GM12891 (cell line): ENCODE measurements at regions not wholly inside any gene's neighbourhood (a gene's known extent, or its start where the extent isn't known, plus 50 kb on each side); places are given as distances from the start of the nearest gene placed in this dataset.

Experiments
- DNase-seq: peaks from one replicate; pipeline ENCODE4 v3.0.0; 2011; ENCODE audit warnings: low spot score; ENCODE audit not compliant: insufficient read length
- FAIRE-seq: peaks from 2 replicates; lab custom pipeline; 2011; peaks lifted over from hg19 to GRCh38; lab: Jason Lieb, UNC
- PAX5 ChIP-seq: IDR thresholded peaks from 2 replicates; pipeline ENCODE4 v1.6.1; 2011; ENCODE audit warnings: low read length, moderate library complexity, mild to moderate bottlenecking; ENCODE audit not compliant: insufficient read depth, severe bottlenecking
- POLR2A ChIP-seq: IDR thresholded peaks from 2 replicates; pipeline ENCODE4 v1.6.1; 2011; ENCODE audit warnings: low read depth, low read length, control low read depth
- POLR2AphosphoS5 ChIP-seq: IDR thresholded peaks from 2 replicates; pipeline ENCODE4 v1.6.1; 2011; ENCODE audit warnings: low read depth, low read length, control low read depth
- POU2F2 ChIP-seq: IDR thresholded peaks from 2 replicates; pipeline ENCODE4 v1.6.1; 2011; ENCODE audit warnings: low read depth, mild to moderate bottlenecking, control low read depth, low read length, moderate library complexity
- SPI1 ChIP-seq: IDR thresholded peaks from 2 replicates; pipeline ENCODE4 v1.6.1; 2011; ENCODE audit warnings: low read depth, low read length, control low read depth
- TAF1 ChIP-seq: IDR thresholded peaks from 2 replicates; pipeline ENCODE4 v1.6.1; 2011; ENCODE audit warnings: low read depth, low read length, control low read depth

- no peak for DNase-seq
- FAIRE-seq: no peak
- TF ChIP-seq SPI1: no peak
Observed at GRCh38 chr11:134509381-134510232, 97.6 kb upstream of the B3GAT1 start.

- no peak for FAIRE-seq
- TF ChIP-seq POU2F2 (no peak), POLR2AphosphoS5 (no peak), PAX5 (no peak), TAF1 (no peak), POLR2A (no peak), SPI1 (no peak)
Observed at GRCh38 chr11:134508219-134508990, 96.4 kb upstream of the B3GAT1 start.

GRCh38 chr11:134506046-134506445 lies 94.0 kb upstream of the B3GAT1 start:
- FAIRE-seq (no peak), DNase-seq (no peak)
- TF ChIP-seq PAX5 (no peak), POLR2AphosphoS5 (no peak), POU2F2 (no peak), SPI1 (no peak), POLR2A (no peak), TAF1 (no peak)

More at GRCh38 chr11:134508219-134508990, 96.4 kb upstream of the B3GAT1 start:
- DNase-seq: no peak

GRCh38 chr11:134505125-134505524 lies 93.1 kb upstream of the B3GAT1 start:
- DNase-seq (no peak), FAIRE-seq (no peak)
- TF ChIP-seq SPI1: no peak
- no peak for TF ChIP-seq TAF1
- TF ChIP-seq POLR2AphosphoS5: no peak
- TF ChIP-seq POLR2A: no peak
- no peak for TF ChIP-seq PAX5
- no peak for TF ChIP-seq POU2F2

- no peak for DNase-seq
- no peak for TF ChIP-seq PAX5
Observed at GRCh38 chr11:134504146-134504905, 92.3 kb upstream of the B3GAT1 start.

DNA sequence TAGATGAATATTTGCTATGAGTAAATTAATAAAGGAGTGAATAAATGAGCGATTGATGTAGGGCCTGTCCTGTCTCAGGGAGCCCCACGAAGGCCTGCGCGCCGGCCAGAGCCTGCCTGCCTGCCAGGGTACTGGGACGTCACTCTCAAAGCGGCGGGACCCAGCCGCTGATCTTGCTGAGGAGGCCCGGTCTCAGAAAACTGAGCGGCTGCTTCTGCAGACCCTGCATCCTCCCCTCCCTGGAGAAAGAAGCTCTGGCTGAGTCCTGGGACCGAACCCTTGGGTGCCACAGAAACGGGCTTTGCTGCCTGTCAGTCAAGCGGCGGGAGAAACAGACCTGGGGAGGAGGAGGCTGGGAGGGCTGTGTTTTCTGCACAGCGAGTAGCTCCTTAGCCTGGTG lies 91.6 kb upstream of the B3GAT1 start:
- TF ChIP-seq POU2F2: no peak
- TF ChIP-seq PAX5: no peak
- TF ChIP-seq POLR2A: no peak
- TF ChIP-seq SPI1: no peak
- no peak for TF ChIP-seq POLR2AphosphoS5
- no peak for TF ChIP-seq TAF1
- FAIRE-seq (no peak), DNase-seq (no peak)

More at GRCh38 chr11:134504146-134504905, 92.3 kb upstream of the B3GAT1 start:
- FAIRE-seq: no peak

DNA sequence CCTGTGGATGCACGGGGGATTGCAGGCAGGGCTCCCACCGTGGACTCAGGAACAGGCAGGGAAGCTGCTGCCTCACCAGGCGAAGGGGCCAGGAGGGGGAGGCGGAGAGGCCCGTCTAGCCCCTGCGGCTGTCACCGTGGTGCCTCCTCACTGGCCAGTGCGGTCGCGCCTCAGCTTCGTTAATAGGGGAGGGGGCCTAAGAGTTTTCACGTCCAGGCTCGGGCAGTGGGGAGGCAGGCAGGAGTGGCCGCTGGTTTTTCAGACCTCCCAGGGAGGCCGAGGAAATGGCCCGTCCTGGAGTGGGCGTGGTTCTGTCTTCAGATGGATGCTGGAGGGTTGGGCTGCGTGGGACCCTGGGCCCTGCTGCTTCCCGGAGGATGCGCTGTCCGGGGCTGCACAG lies 91.1 kb upstream of the B3GAT1 start:
- FAIRE-seq: no peak
- TF ChIP-seq PAX5: no peak
- TF ChIP-seq POU2F2: no peak
- no peak for TF ChIP-seq TAF1
- TF ChIP-seq POLR2AphosphoS5: no peak
- no peak for TF ChIP-seq SPI1
- no peak for TF ChIP-seq POLR2A

DNA sequence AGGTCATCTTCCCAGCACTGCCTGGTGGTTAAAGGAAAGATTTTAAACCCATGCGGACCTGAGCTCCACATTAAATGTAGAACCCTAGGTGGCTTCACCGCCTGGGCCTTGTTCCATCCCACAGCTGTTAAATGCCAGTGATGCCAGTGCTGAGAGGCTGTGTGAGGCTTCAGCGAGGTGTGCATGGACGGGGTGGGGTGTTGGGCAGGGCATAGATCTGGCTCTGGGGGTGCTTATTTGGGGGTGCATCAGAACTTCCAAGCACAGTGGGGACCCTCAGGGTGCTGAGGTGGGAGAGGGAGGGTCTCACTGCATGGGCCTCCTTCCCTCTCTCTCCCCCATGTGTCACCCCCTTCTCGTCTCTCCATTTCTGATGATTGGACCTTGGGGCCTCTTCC lies 90.1 kb upstream of the B3GAT1 start:
- FAIRE-seq (no peak), DNase-seq (no peak)
- TF ChIP-seq PAX5: no peak
- no peak for TF ChIP-seq POLR2AphosphoS5
- TF ChIP-seq TAF1: no peak
- TF ChIP-seq POU2F2: no peak
- no peak for TF ChIP-seq POLR2A
- TF ChIP-seq SPI1: no peak

More for the DNA sequence above, 91.1 kb upstream of the B3GAT1 start:
- DNase-seq: no peak

- FAIRE-seq (no peak), DNase-seq (no peak)
- TF ChIP-seq PAX5: no peak
- no peak for TF ChIP-seq POLR2AphosphoS5
- TF ChIP-seq POLR2A: no peak
- TF ChIP-seq SPI1: no peak
- TF ChIP-seq TAF1: no peak
- no peak for TF ChIP-seq POU2F2
Observed at GRCh38 chr11:134501406-134502152, 89.5 kb upstream of the B3GAT1 start.
